DOHH2 (cell line): ENCODE measurements at regions not wholly inside any gene's neighbourhood (a gene's known extent, or its start where the extent isn't known, plus 50 kb on each side); places are given as distances from the start of the nearest gene placed in this dataset.
"Not testable (repeated sequence)": the region's sequence is repeated elsewhere in the genome, so short reads cannot be mapped to it uniquely, and the experiment has no call there.

Experiments used
- H3F3A ChIP-seq: fragments of 200-600 bp; sonication (generic), shearing (Covaris generic); 2 replicates; pipeline ENCODE4 v1.6.0; 2016; ENCODE audit warnings: antibody characterized with exemption, mild to moderate bottlenecking; ENCODE audit not compliant: control insufficient read depth, insufficient read depth
- H3K27ac ChIP-seq: fragments of 200-600 bp; sonication (generic); 2 replicates; pipeline ENCODE4 v1.5.1; 2014; ENCODE audit warnings: low read depth, mild to moderate bottlenecking, low read length, moderate library complexity
- H3K27me3 ChIP-seq: fragments of 200-600 bp; sonication (generic); 2 replicates; pipeline ENCODE4 v1.6.1; 2014; ENCODE audit warnings: mild to moderate bottlenecking, low read length, mixed read lengths; ENCODE audit not compliant: control insufficient read depth
- H3K36me3 ChIP-seq: fragments of 200-600 bp; sonication (generic); 2 replicates; pipeline ENCODE4 v1.6.1; 2014; ENCODE audit warnings: mild to moderate bottlenecking, low read length, moderate library complexity, mixed read lengths; ENCODE audit not compliant: control insufficient read depth
- H3K4me1 ChIP-seq: fragments of 200-600 bp; sonication (generic); 2 replicates; pipeline ENCODE4 v1.6.1; 2014; ENCODE audit warnings: mild to moderate bottlenecking, low read length, mixed read lengths; ENCODE audit not compliant: control insufficient read depth
- H3K4me2 ChIP-seq: fragments of 200-600 bp; sonication (generic); 2 replicates; pipeline ENCODE4 v1.6.0; 2014; ENCODE audit warnings: mild to moderate bottlenecking, low read length, moderate library complexity
- H3K4me3 ChIP-seq: fragments of 200-600 bp; sonication (generic); 2 replicates; pipeline ENCODE4 v1.5.1; 2014; ENCODE audit warnings: mild to moderate bottlenecking, low read length, mixed read lengths
- H3K79me2 ChIP-seq: fragments of 200-600 bp; sonication (generic); 2 replicates; pipeline ENCODE4 v1.6.1; 2014; ENCODE audit warnings: mild to moderate bottlenecking, low read length, mixed read lengths; ENCODE audit not compliant: control insufficient read depth
- H3K9me2 ChIP-seq: fragments of 200-600 bp; sonication (generic); replicated peaks from 2 replicates; pipeline ENCODE4 v1.6.1; 2014; ENCODE audit warnings: mild to moderate bottlenecking, low read length, mixed read lengths; ENCODE audit not compliant: control insufficient read depth
- H3K9me3 ChIP-seq: fragments of 200-600 bp; sonication (generic); 2 replicates; pipeline ENCODE4 v1.6.1; 2014; ENCODE audit warnings: antibody characterized with exemption, low read length, mixed read lengths; ENCODE audit not compliant: control insufficient read depth, insufficient read depth
- H4K20me1 ChIP-seq: fragments of 200-600 bp; sonication (generic); 2 replicates; pipeline ENCODE4 v1.6.0; 2014; ENCODE audit warnings: low read depth, mild to moderate bottlenecking, antibody characterized with exemption, low read length, moderate library complexity; ENCODE audit not compliant: control insufficient read depth, insufficient read depth
- EZH2phosphoT487 ChIP-seq: fragments of 200-600 bp; sonication (generic); IDR thresholded peaks from 2 replicates; pipeline ENCODE4 v1.6.1; 2017; ENCODE audit warnings: borderline replicate concordance, mild to moderate bottlenecking, antibody characterized with exemption, low read length, moderate library complexity, mixed read lengths
- TF ChIP-seq, protein P1 (sequence below): fragments of 200-600 bp; sonication (generic); IDR thresholded peaks from one replicate; pipeline ENCODE4 v1.5.1; 2014; ENCODE audit warnings: antibody characterized with exemption, mild to moderate bottlenecking, low read depth, low read length; ENCODE audit not compliant: poor library complexity, severe bottlenecking

GRCh38 chr15:77940381-77940947 is 137.0 kb downstream of the TBC1D2B start:
- Histone ChIP-seq H3K36me3 (no peaks in the 10 kb centered on the region), H3K4me1 (no peaks in the 10 kb centered on the region), H3K27me3 (peaks cover 15% of the 10 kb centered on the region), H3K4me3 (no peak overlapping the region), H3F3A (no peaks in the 10 kb centered on the region), H3K9me2 (no peaks in the 10 kb centered on the region), H3K9me3 (no peaks in the 10 kb centered on the region), H3K4me2 (no peak overlapping the region), H3K79me2 (no peaks in the 10 kb centered on the region), H4K20me1 (no peaks in the 10 kb centered on the region), H3K27ac (no peak overlapping the region)
- TF ChIP-seq, protein P1, sequence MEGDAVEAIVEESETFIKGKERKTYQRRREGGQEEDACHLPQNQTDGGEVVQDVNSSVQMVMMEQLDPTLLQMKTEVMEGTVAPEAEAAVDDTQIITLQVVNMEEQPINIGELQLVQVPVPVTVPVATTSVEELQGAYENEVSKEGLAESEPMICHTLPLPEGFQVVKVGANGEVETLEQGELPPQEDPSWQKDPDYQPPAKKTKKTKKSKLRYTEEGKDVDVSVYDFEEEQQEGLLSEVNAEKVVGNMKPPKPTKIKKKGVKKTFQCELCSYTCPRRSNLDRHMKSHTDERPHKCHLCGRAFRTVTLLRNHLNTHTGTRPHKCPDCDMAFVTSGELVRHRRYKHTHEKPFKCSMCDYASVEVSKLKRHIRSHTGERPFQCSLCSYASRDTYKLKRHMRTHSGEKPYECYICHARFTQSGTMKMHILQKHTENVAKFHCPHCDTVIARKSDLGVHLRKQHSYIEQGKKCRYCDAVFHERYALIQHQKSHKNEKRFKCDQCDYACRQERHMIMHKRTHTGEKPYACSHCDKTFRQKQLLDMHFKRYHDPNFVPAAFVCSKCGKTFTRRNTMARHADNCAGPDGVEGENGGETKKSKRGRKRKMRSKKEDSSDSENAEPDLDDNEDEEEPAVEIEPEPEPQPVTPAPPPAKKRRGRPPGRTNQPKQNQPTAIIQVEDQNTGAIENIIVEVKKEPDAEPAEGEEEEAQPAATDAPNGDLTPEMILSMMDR, result no peak

DNA sequence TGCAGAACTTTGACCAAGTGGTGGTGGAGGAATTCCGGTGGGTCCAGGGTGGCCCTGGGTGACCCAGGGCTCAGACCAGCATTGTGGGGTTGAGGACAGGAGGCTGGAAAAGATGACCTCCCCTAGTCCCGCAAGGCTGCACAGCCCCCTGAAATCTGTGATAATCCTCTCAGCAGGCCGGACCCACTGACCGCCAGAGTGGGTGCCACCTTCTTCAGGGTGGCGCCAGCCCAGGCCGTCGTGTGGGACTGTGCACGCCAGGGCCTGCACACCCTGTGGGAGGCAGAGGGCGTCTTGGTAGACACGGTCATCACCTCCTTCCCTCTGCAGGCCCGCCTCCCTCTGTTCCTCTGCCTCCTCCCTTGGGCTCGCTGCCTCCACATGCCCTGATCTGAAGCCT is 137.7 kb downstream of the TBC1D2B start:
- no peaks in the 10 kb centered on the region for H3K9me2 ChIP-seq
- H3K9me3 ChIP-seq, result no peaks in the 10 kb centered on the region
- H3K4me3 ChIP-seq, result no peak overlapping the region
- peaks cover 11% of the 10 kb centered on the region for H3K27me3 ChIP-seq
- H3K4me1 ChIP-seq, result no peaks in the 10 kb centered on the region
- H3K4me2 ChIP-seq, result no peak overlapping the region
- H3K36me3 ChIP-seq, result no peaks in the 10 kb centered on the region
- no peak overlapping the region for H3K27ac ChIP-seq
- no peak for TF ChIP-seq EZH2phosphoT487
- TF ChIP-seq, protein P1, result no peak
- no peaks in the 10 kb centered on the region for H4K20me1 ChIP-seq
- H3K79me2 ChIP-seq, result no peaks in the 10 kb centered on the region
- H3F3A ChIP-seq, result no peaks in the 10 kb centered on the region

DNA sequence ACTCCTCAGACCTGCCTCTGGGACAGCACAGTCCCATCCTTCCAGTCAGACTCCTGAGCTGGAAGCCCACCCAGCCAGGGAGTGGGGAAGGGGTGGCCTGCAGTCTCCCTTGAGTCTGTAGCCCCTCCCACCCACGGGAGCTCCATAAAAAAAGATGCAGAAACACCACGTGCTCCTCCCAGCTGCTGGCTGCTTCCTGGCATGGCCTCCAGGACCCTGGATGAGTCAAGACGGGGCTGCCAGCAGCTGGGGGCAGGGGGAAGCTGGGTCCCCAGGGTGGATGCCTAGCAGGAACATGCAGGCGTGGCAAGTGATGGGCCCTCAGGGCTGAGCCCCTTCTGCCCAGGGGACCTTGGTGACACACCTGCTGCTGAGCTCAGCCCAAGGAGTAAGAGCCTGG is 138.5 kb downstream of the TBC1D2B start:
- not testable (repeated sequence) for H3K9me2 ChIP-seq, H3K27me3 ChIP-seq, H4K20me1 ChIP-seq, H3K4me1 ChIP-seq, H3K4me3 ChIP-seq, H3K79me2 ChIP-seq, H3K9me3 ChIP-seq, H3F3A ChIP-seq, H3K27ac ChIP-seq, H3K36me3 ChIP-seq, H3K4me2 ChIP-seq

GRCh38 chr15:77938546-77938945 is 139.0 kb downstream of the TBC1D2B start:
- not testable (repeated sequence) for H3K27ac ChIP-seq, H3K79me2 ChIP-seq, H3K27me3 ChIP-seq, H3K9me2 ChIP-seq, H3K4me3 ChIP-seq, H3K36me3 ChIP-seq, H3K4me1 ChIP-seq, H3K9me3 ChIP-seq, H4K20me1 ChIP-seq, H3F3A ChIP-seq, H3K4me2 ChIP-seq

- H3K9me2 ChIP-seq, H3K79me2 ChIP-seq, H3K36me3 ChIP-seq, H3K27me3 ChIP-seq, H3K9me3 ChIP-seq, H3K4me3 ChIP-seq, H3K4me2 ChIP-seq, H3K27ac ChIP-seq, H3K4me1 ChIP-seq, H4K20me1 ChIP-seq, H3F3A ChIP-seq: not testable (repeated sequence)
Measured at GRCh38 chr15:77936567-77936966, 140.9 kb downstream of the TBC1D2B start.

DNA sequence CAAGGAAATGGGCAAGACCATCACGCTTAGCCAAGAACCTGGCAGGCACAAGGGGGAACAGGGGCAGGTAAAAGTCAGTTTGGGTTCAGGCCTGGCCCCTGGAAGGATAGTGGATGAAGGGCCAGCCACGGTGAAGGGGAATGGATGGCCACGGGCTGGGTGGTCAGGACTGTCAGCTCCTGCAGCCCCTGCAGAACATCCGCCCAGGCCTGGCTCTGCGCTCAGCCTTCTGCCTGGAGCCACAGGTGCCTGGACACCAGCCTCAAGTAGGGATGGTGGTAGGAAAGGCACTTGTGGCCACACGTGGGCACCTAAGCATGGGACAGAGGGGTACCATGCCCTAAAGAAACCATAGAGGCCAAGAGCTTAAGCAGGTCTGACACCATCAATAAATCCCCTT is 143.0 kb downstream of the TBC1D2B start:
- not testable (repeated sequence) for H3K36me3 ChIP-seq, H3K9me3 ChIP-seq, H3K79me2 ChIP-seq, H3K4me1 ChIP-seq, H3K27ac ChIP-seq, H3K9me2 ChIP-seq, H3K4me3 ChIP-seq, H3F3A ChIP-seq, H3K4me2 ChIP-seq, H3K27me3 ChIP-seq, H4K20me1 ChIP-seq

- not testable (repeated sequence) for H3K27me3 ChIP-seq, H3K9me3 ChIP-seq, H3F3A ChIP-seq, H3K79me2 ChIP-seq, H3K9me2 ChIP-seq, H3K4me2 ChIP-seq, H3K4me3 ChIP-seq, H3K36me3 ChIP-seq, H3K4me1 ChIP-seq, H3K27ac ChIP-seq, H4K20me1 ChIP-seq
Measured at GRCh38 chr15:77930907-77931306, 146.6 kb downstream of the TBC1D2B start.
